HG02610 (cell line): ENCODE measurements at regions not wholly inside any gene's neighbourhood (a gene's known extent, or its start where the extent isn't known, plus 50 kb on each side); places are given as distances from the start of the nearest gene placed in this dataset.
"Not testable (repeated sequence)": the region's sequence is repeated elsewhere in the genome, so short reads cannot be mapped to it uniquely, and the experiment has no call there.

Source experiments
- ATAC-seq: cut with Tn5 transposase; IDR thresholded peaks from one replicate; pipeline ENCODE4 v1.9.1; 2021; ENCODE audit warnings: mild to moderate bottlenecking, moderate library complexity; ENCODE audit not compliant: unreplicated experiment

GRCh38 chr10:78654047-78654590 is 414.6 kb upstream of the ZMIZ1 start:
- no peak for ATAC-seq

DNA sequence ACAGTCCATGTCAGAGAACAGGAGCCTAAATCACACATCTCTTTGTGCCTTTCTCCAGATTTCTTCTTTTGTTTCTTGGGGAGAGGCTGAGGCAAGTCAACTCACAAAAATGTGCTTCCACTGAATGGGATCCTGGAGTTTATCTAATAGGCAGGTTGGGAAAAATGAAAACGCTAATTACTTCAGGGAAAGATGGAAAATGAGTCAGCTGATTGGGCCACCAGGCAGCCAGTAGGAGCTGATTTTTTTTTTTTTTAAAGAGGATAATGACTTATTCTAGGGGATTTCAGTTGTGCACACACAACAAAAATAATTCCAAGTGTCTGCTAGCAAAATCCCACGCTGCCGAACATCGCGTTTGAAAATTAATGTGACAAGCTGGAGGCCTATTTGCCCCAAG is 412.8 kb upstream of the ZMIZ1 start:
- no peak for ATAC-seq

DNA sequence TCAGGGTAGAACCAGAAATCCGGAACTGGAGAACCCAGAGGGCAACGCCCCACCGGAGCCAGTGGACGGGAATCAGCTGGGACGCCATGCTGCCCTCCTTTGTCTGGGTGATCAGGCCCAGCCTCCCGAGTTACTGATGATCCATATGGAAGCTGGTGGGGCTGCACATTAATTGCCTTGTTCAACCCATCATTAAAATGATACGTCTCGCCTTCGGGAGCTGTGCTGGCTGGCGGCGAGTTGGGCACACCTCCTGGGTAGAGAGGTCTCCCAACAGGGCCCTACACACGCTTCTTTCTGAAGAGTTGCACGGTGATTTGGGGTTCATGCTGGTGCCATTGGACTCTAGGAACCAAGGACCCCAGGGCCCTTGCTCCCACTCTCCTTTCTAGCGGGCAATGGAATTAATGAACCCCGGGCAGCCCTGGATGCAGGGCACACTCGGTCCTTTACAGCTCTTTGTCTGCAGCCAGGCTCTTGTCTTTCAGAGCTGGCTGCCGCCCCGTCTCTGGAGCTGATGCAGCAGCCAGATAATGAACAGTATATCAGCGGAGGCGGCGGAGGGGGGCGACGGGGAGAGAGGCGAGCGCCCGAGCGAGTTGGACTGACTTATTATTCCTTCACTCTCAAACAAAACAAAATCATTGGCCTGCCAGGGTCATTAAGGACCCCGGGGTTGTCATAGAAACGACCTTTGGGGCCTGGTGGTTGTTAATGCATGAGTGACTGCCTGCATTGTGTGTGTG is 412.2 kb upstream of the ZMIZ1 start:
- no peak for ATAC-seq

DNA sequence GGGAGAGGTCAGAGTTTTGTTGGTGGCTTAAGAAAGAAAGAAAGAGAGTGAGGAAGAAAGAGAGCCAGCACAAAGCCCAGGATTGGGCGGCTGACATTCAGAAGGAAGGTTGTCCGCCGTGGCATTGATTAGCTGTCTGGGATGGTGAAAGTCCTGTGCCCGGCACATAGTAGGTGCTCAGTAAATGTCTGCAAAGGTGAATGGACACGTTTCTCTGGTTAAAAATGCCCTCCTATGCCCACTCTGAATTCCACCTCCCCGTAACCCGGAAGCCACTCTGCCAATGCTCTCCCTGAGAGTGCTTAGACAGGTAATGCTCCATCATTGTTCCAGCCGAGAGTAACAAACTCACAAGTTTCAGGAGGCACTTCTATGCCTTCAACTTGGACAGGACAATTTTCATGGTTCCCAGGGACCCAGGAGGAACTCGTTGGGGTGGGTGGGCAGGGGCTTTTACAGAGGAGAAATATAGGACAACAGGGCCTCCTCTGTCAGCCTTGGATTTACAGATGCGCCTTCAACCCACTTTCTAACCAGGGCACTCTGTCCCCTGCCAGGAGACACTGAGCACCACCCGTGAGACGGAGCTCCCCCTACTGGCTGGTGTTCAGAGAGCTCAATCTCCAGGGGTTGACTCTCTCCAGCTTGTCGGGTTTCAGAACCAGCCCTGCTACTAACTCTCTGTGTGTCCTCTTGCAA is 411.5 kb upstream of the ZMIZ1 start:
- peak; percentile 58 for ATAC-seq

DNA sequence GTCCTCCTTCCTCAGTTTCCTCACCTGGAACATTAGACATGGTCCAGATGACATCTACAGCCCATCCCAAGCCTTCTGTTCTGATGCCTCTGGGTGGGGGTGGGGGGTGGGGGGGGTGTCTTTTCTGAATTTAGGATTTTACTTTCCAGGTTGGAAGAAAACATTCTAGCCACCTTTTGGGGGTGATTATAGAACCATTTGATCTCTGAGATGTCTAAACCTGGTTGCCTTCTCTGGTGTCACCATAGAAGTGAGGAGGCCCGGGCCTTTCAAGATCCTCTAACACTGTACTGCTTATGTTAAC is 411.0 kb upstream of the ZMIZ1 start:
- ATAC-seq: no peak

GRCh38 chr10:78658645-78659597 is 409.8 kb upstream of the ZMIZ1 start:
- no peak for ATAC-seq

- no peak for ATAC-seq
Measured at GRCh38 chr10:78659598-78659967, 409.2 kb upstream of the ZMIZ1 start.

DNA sequence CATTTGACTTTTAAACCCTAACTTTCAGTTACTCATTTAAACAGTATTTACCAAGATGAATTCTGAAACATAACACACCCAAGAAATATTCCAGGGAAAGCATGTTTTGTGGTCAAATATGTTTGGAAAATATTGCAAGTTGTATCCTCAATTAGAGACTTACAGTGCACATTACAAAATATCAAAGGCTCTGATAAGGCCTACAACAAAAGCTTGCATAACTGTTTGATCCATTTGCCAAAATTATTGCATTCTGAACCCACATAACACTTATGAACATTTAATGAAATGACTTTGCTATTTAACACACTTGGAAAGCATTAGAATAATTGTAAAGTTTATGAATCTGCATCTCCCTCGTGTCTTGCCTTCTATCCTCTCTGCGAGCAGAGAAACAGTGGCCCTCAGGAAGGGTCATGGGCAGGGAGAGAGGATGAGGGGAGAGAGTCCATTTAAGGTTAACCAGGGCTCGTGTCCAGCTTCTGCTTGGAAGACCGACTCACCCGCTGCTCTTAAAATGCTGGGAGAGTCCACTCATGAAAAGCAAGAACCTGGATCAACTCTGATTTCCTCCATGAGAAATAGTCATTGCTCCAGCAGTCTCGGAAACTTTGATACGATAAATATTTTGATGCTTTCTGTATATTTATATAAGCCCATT is 408.2 kb upstream of the ZMIZ1 start:
- ATAC-seq: no peak

GRCh38 chr10:78663721-78664120 is 405.0 kb upstream of the ZMIZ1 start:
- no peak for ATAC-seq

- no peak for ATAC-seq
Measured at GRCh38 chr10:78664929-78665553, 403.7 kb upstream of the ZMIZ1 start.

DNA sequence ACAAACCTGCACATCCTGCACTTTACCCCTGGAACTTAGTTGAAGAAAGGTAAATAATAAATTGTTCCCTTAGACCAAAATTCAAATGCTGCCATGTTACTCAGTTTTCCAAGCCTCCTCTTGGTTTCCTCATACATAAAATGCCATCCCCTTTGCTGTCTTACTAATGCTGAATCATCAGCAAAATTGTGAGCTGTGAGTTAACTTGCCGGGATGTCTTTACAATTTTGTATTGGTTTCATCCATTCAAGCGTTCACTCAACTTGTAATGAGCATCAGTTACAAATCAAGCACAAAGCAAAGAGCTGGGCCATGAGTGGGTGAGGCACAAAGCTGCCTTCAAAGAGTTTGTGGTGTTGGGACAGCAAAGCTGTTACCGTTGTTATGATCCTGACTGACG is 395.8 kb upstream of the ZMIZ1 start:
- no peak for ATAC-seq

DNA sequence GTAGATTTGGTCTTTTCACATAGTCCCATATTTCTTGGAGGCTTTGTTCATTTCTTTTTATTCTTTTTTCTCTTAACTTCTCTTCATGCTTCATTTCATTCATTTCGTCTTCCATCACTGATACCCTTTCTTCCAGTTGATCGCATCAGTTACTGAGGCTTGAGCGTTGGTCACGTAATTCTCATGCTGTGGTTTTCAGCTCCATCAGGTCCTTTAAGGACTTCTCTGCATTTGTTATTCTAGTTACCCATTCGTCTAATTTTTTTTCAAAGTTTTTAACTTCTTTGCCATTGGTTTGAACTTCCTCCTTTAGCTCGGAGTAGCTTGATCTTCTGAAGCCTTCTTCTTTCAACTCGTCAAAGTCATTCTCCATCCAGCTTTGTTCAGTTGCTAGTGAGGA is 387.6 kb upstream of the ZMIZ1 start:
- not testable (repeated sequence) for ATAC-seq

DNA sequence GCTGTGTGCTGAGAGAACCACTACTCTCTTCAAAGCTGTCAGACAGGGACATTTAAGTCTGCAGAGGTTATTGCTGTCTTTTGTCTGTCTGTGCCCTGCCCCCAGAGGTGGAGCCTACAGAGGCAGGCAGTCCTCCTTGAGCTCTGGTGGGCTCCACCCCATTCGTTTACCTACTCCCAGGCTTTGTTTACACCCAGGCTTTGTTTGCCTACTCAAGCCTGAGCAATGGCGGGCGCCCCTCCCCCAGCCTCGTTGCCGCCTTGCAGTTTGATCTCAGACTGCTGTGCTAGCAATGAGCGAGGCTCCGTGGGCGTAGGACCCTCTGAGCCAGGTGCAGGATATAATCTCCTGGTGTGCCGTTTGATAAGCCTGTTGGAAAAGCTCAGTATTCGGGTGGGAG is 386.8 kb upstream of the ZMIZ1 start:
- not testable (repeated sequence) for ATAC-seq

DNA sequence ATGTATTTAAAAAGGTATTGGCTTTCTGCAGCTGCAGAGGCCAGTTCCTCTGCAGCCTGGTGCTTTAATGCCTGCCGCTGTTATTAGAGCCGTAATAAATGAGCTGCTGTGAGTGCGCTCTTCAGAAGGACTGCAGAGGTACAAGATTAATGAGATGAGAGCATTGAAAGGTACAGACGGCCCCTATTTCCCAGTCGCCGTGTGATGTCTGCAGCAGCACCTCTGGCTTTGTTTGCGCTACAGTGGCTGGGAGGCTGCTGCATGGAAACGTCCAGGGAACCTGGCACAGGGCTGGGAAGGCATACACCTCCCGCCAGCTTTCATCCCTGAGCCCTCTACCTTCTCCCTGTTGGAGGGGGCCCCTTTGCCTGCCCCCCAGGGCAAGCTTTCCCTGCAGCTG is 383.8 kb upstream of the ZMIZ1 start:
- no peak for ATAC-seq

GRCh38 chr10:78685466-78686103 is 383.2 kb upstream of the ZMIZ1 start:
- no peak for ATAC-seq

- no peak for ATAC-seq
Measured at GRCh38 chr10:78686444-78687060, 382.2 kb upstream of the ZMIZ1 start.

GRCh38 chr10:78687626-78688025 is 381.1 kb upstream of the ZMIZ1 start:
- ATAC-seq: no peak

GRCh38 chr10:78688230-78688900 is 380.4 kb upstream of the ZMIZ1 start:
- no peak for ATAC-seq
